ENCODE measurements at regions not wholly inside any gene's neighbourhood (a gene's known extent, or its start where the extent isn't known, plus 50 kb on each side); places are given as distances from the start of the nearest gene placed in this dataset.

GRCh38 chr16:85370543-85370880 lies 242.6 kb upstream of the GSE1 start:
- no peak for DNase-seq
- TF ChIP-seq CTCF (IDR thresholded peaks at IDR 0.05), result no peak
- H3K36me3 ChIP-seq (replicated peaks in 1 of 2; ENCODE audit: control insufficient read depth in 1 of 2, insufficient read depth in 2 of 2, low read length in 2 of 2), result no peaks in the 10 kb centered on the region
- peaks cover 11% of the 10 kb centered on the region for H3K4me1 Mint-ChIP-seq
- H3K27me3 ChIP-seq (ENCODE audit: control insufficient read depth in 2 of 2, insufficient read depth in 2 of 2, low read length in 2 of 2), result no peaks in the 10 kb centered on the region
- 48% methylated on average over 6 of the region's 6 CpGs for WGBS (ENCODE audit: insufficient coverage)
- H3K36me3 Mint-ChIP-seq, result no peaks in the 10 kb centered on the region
- H3K9me3 ChIP-seq (replicated peaks in 1 of 2; ENCODE audit: control insufficient read depth in 1 of 2, insufficient read depth in 1 of 2, low read length in 2 of 2), result no peaks in the 10 kb centered on the region
- H3K4me2 ChIP-seq (replicated peaks; ENCODE audit: extremely low read depth, low read length, poor library complexity, severe bottlenecking), result no peak overlapping the region
- H3K27ac ChIP-seq (ENCODE audit: low read depth in 1 of 2, low read length in 2 of 2), result no peak overlapping the region
- H3K4me3 ChIP-seq (replicated peaks in 1 of 3; ENCODE audit: low read depth in 2 of 3, low read length in 3 of 3), result no peak overlapping the region
- H3K9ac ChIP-seq (ENCODE audit: insufficient read depth, low read length, poor library complexity, severe bottlenecking), result no peak overlapping the region
- peaks cover 2 to 10% (median 2%) of the 10 kb centered on the region in 3 donors for H3K27me3 Mint-ChIP-seq (ENCODE audit: low read depth in 3 of 3)
- no peak overlapping the region for H3K4me3 Mint-ChIP-seq
- H3K4me1 ChIP-seq (ENCODE audit: control insufficient read depth in 1 of 2, insufficient read depth in 2 of 2, low read length in 2 of 2), result peaks cover 9 to 12% of the 10 kb centered on the region in 2 donors
- intact Hi-C loops (cut with micrococcal nuclease), result no loop called here
- no peaks in the 10 kb centered on the region for H3K9me3 Mint-ChIP-seq
- no peak overlapping the region for H3K27ac Mint-ChIP-seq
- H2AFZ ChIP-seq (ENCODE audit: insufficient read depth, low read depth, low read length, poor library complexity, severe bottlenecking), result no peak overlapping the region
- no peaks in the 10 kb centered on the region for H4K20me1 ChIP-seq (ENCODE audit: insufficient read depth, low read length)
- H3K79me2 ChIP-seq (ENCODE audit: insufficient read depth, low read length), result no peaks in the 10 kb centered on the region

- no peaks in the 10 kb centered on the region for H3K27me3 ChIP-seq (ENCODE audit: control insufficient read depth in 2 of 2, insufficient read depth in 2 of 2, low read length in 2 of 2)
- no peak overlapping the region for H3K4me3 ChIP-seq (replicated peaks in 1 of 3; ENCODE audit: low read depth in 2 of 3, low read length in 3 of 3)
- no peak overlapping the region for H3K4me2 ChIP-seq (replicated peaks; ENCODE audit: extremely low read depth, low read length, poor library complexity, severe bottlenecking)
- H3K9ac ChIP-seq (ENCODE audit: insufficient read depth, low read length, poor library complexity, severe bottlenecking), result no peak overlapping the region
- H3K27ac Mint-ChIP-seq, result no peak overlapping the region
- H3K27me3 Mint-ChIP-seq (ENCODE audit: low read depth in 3 of 3), result peaks cover 2 to 10% (median 6%) of the 10 kb centered on the region in 3 donors
- no peak overlapping the region for H2AFZ ChIP-seq (ENCODE audit: insufficient read depth, low read depth, low read length, poor library complexity, severe bottlenecking)
- no peaks in the 10 kb centered on the region for H3K9me3 ChIP-seq (replicated peaks in 1 of 2; ENCODE audit: control insufficient read depth in 1 of 2, insufficient read depth in 1 of 2, low read length in 2 of 2)
- 61% methylated on average over 27 of the region's 28 CpGs for WGBS (ENCODE audit: insufficient coverage)
- intact Hi-C loops (cut with micrococcal nuclease), result no loop called here
- no peaks in the 10 kb centered on the region for H3K9me3 Mint-ChIP-seq
- no peak for DNase-seq
- no peaks in the 10 kb centered on the region for H3K36me3 ChIP-seq (replicated peaks in 1 of 2; ENCODE audit: control insufficient read depth in 1 of 2, insufficient read depth in 2 of 2, low read length in 2 of 2)
- no peak for TF ChIP-seq CTCF (IDR thresholded peaks at IDR 0.05)
- H3K79me2 ChIP-seq (ENCODE audit: insufficient read depth, low read length), result no peaks in the 10 kb centered on the region
- peaks cover 9 to 12% of the 10 kb centered on the region in 2 donors for H3K4me1 ChIP-seq (ENCODE audit: control insufficient read depth in 1 of 2, insufficient read depth in 2 of 2, low read length in 2 of 2)
- H3K27ac ChIP-seq (ENCODE audit: low read depth in 1 of 2, low read length in 2 of 2), result no peak overlapping the region
- H4K20me1 ChIP-seq (ENCODE audit: insufficient read depth, low read length), result no peaks in the 10 kb centered on the region
- H3K36me3 Mint-ChIP-seq, result no peaks in the 10 kb centered on the region
- no peak overlapping the region for H3K4me3 Mint-ChIP-seq
- peaks cover 11% of the 10 kb centered on the region for H3K4me1 Mint-ChIP-seq
Measured at GRCh38 chr16:85370881-85371651, 242.1 kb upstream of the GSE1 start.

Measured in CD14-positive monocyte (primary cell).